ENCODE measurements at regions not wholly inside any gene's neighbourhood (a gene's known extent, or its start where the extent isn't known, plus 50 kb on each side); places are given as distances from the start of the nearest gene placed in this dataset.

- no peak for DNase-seq (ENCODE audit: low read depth in 2 of 2)
These were observed 176.1 kb upstream of the TNP1 start for GRCh38 chr2:217035967-217036366.

GRCh38 chr2:217033186-217033585, 173.3 kb upstream of the TNP1 start:
- no peak for DNase-seq (ENCODE audit: low read depth in 2 of 2)

- no peak for DNase-seq (ENCODE audit: low read depth in 2 of 2)
These were observed 171.6 kb upstream of the TNP1 start for GRCh38 chr2:217031445-217031844.

- no peak for DNase-seq (ENCODE audit: low read depth in 2 of 2)
These were observed 170.2 kb upstream of the TNP1 start for GRCh38 chr2:217030081-217030480.

GRCh38 chr2:217028128-217028527, 168.3 kb upstream of the TNP1 start:
- no peak for DNase-seq (ENCODE audit: low read depth in 2 of 2)

- DNase-seq (ENCODE audit: low read depth in 2 of 2), result no peak
These were observed 167.6 kb upstream of the TNP1 start for GRCh38 chr2:217027414-217027813.

DNA sequence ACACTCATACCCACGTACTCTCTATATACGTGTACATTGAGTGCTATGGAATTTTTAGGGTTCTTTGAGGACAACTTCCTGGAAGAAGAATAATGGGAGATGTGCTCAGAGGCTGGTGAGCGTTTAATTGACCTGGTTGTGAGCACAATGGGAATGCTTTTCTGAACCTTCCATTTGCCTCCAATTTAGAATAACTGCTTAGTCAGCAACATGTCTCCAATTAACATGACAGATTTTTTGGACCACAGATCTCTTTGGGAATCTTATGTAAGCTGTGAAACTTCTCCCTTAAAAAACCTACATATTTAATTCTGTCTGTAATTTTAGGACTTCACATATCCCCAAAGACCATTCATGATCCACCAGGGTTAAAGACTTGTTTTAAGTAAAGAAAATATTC, 166.7 kb upstream of the TNP1 start:
- DNase-seq (ENCODE audit: low read depth in 2 of 2), result no peak

- DNase-seq (ENCODE audit: low read depth in 2 of 2), result no peak
These were observed 166.3 kb upstream of the TNP1 start for GRCh38 chr2:217026161-217026560.

DNA sequence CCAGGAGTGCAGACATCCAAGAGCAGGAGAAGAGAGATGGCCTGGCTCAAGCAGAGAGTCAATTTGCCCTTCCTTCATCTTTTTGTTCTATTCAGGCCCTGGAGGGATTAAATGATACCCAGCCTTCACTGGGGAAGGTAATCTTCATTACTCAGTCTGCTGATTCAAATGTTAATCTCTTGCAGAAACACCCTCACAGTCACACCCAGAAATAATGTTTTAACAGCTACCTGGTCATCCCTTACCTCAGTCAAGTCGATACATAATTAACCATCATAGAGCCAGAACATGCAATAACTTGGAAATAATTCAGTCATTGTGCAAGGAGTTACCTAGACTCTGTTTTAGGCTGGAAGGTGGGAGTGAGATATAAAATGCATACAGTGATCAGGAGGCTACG, 163.7 kb upstream of the TNP1 start:
- DNase-seq (ENCODE audit: low read depth in 2 of 2), result no peak

DNA sequence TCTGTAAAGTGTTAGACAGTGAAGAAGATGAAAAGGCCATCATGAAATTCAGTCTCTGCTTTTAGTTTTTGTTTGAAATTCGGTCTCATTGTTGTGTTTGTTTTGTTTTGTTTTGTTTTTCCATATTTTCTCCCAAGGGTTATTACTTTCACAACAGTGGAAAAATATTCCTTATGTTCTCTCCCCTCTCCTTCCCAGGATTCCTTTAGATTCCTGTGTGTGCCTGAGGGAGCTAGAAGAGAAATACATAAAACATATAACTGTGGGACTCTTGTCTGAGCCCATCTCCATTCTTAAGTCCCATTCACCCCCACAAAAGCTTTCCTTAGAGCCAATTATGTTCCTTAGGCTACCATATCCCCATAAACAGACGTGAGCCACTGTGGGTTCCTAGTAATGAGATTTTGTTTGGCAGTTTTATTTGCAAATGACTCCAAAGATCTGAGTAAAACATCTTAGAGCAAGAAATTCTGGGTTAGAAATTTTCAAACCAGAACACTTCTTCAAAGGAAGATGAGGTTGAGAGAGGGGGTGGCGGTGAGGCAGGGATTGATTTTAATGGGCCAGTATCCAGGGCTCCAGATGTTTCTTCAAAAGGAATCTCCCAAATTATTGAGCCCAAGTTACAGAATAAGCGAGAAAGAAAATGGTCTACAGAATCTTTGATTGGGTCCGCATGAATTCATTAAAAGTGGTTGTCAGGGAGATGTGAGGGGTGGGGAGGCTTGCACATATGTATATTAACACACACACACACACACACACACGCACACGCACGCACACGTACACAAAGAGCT, 157.8 kb upstream of the TNP1 start:
- DNase-seq (ENCODE audit: low read depth in 2 of 2), result no peak

GRCh38 chr2:217016796-217017419, 157.0 kb upstream of the TNP1 start:
- DNase-seq (ENCODE audit: low read depth in 2 of 2), result no peak

GRCh38 chr2:217014328-217015105, 154.7 kb upstream of the TNP1 start:
- DNase-seq (ENCODE audit: low read depth in 2 of 2), result no peak

DNA sequence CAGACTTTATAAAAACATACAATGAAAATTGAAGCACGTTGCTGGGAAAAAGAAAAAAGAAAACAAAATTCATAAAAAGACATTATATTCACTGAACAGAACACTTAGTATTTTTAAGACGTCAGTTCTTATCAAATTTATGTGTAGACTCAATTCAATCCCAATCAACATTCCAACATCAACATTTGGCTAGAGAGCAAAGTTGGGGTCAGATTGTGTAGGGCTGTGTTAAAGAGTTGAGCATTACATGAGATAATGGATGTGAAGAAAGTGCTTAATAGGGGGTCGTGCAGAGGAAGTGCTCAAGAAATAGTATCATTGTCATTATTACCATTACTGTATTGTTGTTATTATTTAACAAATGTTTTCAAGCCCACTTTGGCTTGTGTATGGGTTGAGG, 154.1 kb upstream of the TNP1 start:
- DNase-seq (ENCODE audit: low read depth in 2 of 2), result no peak

GRCh38 chr2:217011576-217011975, 151.7 kb upstream of the TNP1 start:
- DNase-seq (ENCODE audit: low read depth in 2 of 2), result no peak

GRCh38 chr2:217010173-217010572, 150.3 kb upstream of the TNP1 start:
- no peak for DNase-seq (ENCODE audit: low read depth in 2 of 2)

DNA sequence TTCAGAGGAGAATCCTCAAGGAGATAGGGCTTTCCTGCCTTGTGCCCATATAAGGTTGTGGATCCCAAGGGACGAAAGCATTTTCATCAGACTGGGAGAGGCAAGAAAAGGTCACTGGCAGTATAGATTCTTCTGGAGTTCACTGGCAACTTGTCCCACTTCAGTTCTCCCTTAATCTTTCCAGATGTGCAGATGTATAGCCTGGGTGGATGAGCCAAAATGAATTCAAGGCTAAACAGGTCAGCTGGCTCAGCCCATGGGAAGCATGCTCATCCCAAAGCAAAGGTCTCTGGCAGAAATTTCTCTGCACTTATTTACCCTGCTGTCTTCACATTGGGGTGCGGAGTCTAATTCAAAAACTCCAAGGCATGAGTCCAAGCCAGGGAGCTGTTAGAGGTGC, 148.9 kb upstream of the TNP1 start:
- DNase-seq (ENCODE audit: low read depth in 2 of 2), result no peak

GRCh38 chr2:217006217-217006616, 146.4 kb upstream of the TNP1 start:
- DNase-seq (ENCODE audit: low read depth in 2 of 2), result no peak

- no peak for DNase-seq (ENCODE audit: low read depth in 2 of 2)
These were observed 144.8 kb upstream of the TNP1 start for GRCh38 chr2:217004656-217005055.

DNA sequence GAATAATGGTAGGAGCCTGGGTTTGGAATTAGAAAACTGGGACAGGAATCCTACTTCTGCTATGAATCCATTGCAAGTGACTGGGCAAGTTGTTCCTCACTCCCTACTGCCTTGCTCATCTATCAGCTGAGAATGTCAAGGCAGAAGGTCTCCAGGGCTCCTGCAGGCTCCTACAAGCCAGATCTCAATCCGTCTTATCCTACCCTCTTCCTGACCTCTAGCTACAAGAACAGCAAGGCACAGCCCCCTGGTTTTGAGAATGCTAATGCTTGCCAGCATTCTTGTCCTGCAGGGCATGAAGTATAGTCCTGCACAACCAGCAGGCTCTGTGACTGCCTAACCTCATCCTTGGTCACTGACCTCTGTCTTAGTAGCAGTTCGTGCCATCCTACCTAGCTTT, 141.9 kb upstream of the TNP1 start:
- DNase-seq (ENCODE audit: low read depth in 2 of 2), result no peak

GRCh38 chr2:217000406-217000805, 140.5 kb upstream of the TNP1 start:
- no peak for DNase-seq (ENCODE audit: low read depth in 2 of 2)

DNA sequence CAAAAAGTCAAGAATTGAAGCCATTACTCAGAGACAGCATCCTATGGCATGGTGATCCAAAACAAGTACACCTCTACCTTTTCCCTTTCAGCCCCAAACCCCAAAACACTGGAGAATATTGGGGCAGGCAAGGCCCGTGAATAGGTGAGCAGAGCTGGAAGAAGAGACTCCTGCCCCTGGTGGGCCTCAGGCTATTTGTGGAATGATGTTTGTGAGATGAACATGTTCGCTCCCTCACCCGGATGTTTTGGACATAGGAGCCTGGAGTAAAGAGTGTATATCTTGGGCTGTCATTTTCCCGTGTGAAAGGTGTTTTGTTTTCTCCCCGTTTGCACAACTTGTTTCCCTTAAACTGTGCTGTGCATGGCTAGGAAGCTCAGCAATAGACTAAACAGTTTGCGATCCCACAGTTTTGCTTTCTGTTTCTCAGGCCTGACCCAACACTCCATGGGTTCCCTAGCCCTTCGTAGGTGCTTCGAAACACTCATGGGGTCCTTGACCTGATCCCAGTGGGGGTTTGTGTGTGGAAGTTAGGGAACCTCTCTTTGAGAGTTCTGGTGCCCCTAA, 136.5 kb upstream of the TNP1 start:
- no peak for DNase-seq (ENCODE audit: low read depth in 2 of 2)

DNA sequence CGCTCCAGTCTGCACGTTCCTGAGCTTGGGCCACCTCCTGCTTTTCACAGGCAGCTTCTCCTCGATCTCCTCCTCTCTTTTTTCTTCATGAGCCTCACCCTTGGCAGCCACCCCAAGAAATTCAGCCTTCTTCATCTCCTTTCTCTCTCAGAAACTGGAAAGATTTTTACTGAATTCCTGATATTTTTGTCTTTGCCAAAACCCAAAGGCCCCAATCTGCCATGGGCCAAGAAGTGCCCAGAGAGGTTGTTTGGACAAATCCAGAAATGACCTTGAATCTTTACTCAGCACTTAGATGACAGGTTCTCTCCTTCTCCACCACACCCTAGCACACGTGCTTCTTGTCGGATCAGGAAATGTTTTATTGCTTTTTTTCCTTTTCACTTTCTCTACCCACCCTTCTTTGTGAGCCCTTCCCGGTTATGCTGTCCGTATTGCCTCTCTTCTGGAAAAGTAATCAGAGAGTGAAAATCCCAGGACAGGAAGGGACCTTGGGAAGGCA, 134.5 kb upstream of the TNP1 start:
- no peak for DNase-seq (ENCODE audit: low read depth in 2 of 2)

Data from stimulated activated CD8-positive, alpha-beta memory T cell treated with anti-CD3 and anti-CD28 coated beads, Interleukin-2, amount 100 ng/mL, for 48 hours (primary cell).